GM21786 (cell line): ENCODE measurements at regions not wholly inside any gene's neighbourhood (a gene's known extent, or its start where the extent isn't known, plus 50 kb on each side); places are given as distances from the start of the nearest gene placed in this dataset.
"Not testable (repeated sequence)": the region's sequence is repeated elsewhere in the genome, so short reads cannot be mapped to it uniquely, and the experiment has no call there.

Experiments used
- ATAC-seq: cut with Tn5 transposase; IDR thresholded peaks from one replicate; pipeline ENCODE4 v1.9.1; 2021; ENCODE audit not compliant: unreplicated experiment

DNA sequence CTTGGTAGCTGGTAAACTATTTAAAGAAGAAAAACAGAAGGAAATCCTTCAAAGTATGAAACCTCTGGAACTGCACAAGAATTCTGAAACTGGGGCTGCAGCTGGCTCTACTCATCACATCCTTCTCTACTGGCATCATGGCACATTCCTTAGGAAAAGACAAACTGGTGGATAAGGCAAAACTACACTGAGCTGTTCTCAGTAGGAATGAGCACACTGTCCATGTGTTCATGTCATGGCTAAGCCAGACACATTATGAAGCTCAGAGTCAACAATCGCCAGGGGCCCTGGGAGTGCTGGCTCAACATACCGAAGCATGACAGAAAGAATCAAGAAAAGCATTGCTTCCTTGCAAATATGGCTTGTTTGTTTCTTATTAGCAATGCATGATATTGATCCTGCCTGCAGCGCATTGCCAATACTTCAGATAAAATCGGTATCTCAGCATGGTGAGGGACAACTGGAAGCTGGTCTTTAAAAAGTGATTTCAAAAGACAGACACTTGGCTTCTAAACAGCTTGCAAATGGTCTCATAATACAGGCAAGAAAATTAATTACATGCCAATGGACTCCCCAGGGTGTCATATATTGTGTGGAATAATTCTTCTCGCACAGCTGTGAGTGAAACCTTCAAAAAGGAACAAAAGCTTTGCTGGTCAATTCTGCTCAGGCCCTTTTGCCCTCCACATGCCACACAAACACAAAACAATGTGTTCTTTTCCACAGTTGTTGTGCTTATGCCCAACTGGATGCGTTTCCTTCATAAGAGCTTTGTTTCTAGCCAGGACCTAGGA is 300.2 kb upstream of the VCX start:
- ATAC-seq: no peak

DNA sequence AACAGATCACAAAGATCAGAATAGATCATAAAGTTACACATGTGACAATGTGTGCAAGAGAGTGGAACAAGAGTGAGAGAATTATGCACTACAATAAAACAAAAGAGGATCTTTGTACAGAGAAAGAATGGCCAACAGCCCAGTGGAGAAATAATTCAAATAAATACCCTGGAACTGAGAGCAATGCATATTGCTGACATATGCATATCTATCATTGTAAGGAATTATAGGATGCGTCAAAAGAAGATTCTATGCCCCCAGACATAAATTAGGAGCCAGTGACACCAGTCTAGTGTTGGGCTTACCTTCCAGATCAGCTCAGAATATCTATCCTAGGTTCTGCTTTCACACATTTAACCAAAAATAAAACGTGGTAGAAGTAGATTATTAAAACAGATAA is 320.1 kb upstream of the VCX start:
- ATAC-seq: no peak

DNA sequence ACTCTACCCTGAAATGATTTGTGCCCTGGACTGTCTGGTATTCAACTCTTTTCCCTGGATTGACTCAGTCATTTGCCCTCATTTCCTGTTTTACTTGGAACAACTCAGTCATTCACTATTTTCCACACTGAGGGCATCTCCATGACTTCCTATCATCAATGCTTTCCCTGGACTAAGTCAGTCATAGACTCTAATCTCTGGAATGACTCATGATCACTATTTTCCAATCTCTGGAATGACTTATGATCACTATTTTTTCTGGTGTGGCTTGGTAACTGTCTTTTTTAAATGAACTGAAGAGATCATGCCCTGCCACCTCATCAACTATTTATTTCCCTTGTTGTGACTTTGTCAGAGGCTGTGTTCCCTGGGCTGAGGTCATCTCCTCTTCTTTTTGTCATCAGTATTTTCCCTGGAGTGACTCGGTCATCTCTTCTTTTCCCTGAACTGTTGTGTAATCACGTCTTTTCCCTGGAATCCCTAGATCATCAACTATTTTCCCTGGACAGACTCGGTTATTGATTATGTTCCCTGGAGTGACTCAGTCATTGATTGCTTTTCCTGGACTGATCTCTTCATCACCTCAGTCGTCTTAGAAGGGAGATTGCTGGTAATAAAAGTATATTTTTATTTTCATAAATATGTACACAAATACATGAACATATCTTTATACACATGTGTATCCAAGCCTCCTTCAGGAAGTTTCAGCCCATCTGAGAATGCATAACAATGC is 327.1 kb upstream of the VCX start:
- ATAC-seq: no peak

DNA sequence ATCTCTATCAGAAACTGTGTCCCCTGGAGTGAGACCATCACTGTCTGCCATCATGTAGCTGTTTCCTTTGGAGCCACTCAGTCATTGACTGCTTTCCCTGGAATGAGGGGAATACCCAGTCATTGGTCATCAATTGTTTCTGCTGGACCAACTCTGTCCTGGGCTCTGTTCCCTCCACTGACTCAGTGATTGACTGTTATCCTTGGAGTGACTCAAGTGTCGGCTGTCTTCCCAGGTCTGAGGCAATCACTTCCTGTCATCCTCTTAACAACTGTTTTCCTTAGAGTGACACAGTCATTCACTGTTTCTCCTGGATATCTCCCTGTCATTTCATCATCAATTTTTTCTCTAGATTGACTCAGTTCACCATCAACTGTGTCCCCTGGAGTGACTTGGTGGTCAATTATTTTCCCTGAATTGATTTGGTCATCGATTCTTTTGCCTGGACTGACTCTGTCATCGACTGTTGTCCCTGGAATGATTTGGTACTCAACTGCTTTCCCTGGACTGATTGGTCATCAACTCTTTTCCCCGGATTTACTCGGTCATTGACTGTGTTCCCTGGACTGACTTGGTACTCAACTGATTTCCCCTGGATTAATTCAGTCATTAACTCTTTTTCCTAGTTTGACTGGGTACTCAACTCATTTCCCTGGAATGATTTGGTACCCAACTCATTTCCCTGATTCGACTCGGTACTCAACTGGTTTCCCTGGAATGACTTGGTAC is 327.9 kb upstream of the VCX start:
- ATAC-seq: no peak

DNA sequence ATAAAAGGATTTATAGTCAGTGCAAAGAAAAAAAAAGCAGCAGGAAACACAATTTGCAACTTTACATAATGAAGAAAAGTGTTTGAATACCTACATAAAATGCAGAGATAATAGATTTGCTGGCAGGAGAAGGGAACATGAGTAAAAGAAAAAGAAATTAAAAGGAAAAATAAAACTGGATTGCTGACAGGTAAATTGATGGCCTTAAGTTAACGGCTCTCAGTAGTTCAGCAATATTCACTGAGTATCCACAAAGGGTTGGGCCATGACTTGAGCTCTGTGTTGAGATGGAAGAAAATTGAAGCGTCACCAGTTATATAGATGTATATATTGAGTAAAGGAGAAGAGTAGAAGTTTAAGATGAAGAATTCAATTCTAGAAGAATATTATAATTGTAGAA is 330.1 kb upstream of the VCX start:
- ATAC-seq: no peak

DNA sequence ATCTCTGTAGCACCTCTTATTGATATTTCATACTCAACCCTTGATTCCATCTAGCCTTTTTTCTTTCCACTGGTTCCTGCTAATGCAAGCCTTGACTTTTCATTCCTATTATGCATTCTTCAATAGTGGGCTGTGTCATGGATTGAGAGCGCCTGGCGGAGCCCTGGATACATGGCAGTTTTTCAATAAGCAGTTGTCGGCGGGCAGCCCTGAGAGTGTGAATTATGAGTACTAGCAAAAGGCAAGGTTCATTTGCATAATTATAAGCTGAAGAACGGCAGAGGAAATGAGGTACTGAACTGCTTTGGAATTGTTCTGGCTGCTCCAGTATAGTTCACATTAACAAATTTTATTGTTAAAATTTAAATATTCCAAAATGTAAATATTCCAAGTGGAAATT is 339.7 kb upstream of the VCX start:
- no peak for ATAC-seq

DNA sequence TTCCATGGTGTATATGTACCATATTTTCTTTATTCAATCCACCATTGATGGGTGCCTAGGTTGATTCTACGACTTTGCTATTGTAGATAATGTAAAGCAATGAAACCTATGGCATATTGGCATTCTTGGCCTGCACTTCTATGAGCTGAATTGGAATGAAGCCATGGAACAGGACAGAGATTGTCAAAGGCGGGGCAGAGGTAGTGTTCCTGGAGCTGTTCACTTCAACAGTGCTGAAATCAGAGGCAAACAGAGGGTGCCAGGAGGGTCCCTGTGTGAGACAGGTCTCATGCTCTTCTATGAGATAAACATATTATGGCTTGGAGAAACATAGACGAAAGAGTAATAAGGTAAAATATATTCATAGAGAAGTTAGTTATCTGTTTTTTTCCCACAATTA is 342.6 kb upstream of the VCX start:
- ATAC-seq: no peak

DNA sequence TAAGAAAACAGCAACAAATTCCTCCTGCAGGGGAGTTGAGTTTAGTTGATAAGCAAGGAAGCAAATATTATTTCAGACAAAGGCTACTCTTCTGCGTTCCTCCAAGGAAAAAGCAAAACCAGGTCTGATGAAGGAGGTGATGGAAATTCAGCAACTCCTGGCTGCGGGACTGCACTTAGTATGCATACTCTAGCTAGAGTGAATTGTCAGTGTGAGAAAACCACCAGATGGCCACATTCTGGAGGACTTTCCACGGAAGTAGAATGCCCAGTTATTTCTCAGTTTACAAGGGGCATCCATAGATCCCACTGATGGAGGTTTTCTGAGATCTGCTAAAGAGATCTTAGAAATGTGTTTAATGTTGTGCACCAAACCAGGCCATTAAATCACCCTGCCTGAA is 338.6 kb upstream of the PUDP start:
- ATAC-seq: no peak

DNA sequence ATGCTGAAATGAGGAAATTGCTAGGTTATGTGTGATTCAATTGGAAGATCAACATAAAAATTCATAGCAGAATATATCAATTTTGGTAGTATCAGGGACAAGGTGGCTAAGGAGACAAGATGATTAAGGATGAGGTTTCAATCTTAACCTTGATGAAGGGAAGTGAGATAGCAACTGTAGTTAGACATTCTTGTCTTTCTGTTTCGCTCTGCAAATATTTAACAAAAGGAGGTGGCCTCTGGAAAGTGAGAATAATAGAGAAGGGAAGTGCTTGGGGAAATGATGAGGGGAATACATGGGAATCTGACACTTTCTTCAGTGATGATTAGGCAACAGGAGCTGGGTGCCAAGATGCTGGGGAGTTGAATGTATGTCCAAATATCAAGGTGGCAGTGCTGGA is 337.1 kb upstream of the PUDP start:
- ATAC-seq: no peak

DNA sequence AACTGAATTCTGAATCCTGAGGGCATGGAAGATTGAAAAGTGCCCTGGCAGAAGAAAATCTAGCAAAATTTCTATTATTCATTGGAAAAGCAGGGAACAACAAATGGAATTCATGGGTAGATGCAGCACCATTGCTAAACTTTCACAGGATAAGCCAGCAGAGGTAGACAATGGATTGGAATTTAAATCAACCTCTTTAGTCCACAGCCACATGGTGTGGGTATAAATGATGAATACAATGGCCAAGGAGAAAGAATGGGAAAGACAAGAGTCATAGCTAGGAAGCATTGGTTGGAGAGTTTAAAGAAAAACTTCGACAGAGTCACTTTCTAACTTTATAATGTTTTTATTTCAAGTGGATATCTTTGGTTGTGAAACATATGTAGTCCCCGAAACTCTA is 332.8 kb upstream of the PUDP start:
- ATAC-seq: no peak

DNA sequence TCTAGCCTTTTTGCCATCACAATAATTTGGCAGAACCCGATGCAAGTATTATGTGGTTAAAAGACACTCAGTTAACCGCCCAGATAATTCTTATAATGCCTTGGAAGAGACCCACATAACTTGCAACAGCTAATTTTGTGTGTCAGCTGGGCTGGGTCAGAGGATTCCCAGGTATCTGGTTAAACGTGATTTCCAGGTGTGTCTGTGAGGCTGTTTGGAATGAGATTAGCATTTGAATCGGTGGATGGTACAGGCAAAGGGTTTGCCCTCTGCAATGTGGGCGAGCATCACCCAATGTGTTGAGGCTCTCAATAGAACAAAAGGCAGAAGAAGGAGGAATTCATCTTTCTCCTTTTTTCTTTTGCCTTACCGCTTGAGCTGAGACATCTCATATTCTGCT is 314.2 kb upstream of the PUDP start:
- ATAC-seq: no peak

DNA sequence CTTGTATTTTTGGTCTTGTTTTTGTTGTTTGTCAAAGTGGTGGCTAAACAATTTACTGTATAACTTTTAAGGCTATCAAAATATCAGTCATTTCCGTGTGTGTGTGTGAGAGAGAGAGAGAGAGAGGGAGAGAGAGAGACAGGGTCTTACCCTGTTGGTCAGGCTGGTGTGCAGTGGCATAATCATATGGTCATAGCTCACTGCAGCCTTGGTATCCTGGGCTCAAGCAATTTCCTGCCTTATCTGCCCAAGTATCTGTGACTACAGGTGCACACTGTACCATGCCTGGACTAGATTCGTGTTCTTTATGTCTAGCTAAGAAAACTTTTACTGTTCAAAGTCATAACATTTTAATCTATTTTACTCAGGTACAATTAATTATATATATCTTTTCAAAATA is 313.1 kb upstream of the PUDP start:
- not testable (repeated sequence) for ATAC-seq

DNA sequence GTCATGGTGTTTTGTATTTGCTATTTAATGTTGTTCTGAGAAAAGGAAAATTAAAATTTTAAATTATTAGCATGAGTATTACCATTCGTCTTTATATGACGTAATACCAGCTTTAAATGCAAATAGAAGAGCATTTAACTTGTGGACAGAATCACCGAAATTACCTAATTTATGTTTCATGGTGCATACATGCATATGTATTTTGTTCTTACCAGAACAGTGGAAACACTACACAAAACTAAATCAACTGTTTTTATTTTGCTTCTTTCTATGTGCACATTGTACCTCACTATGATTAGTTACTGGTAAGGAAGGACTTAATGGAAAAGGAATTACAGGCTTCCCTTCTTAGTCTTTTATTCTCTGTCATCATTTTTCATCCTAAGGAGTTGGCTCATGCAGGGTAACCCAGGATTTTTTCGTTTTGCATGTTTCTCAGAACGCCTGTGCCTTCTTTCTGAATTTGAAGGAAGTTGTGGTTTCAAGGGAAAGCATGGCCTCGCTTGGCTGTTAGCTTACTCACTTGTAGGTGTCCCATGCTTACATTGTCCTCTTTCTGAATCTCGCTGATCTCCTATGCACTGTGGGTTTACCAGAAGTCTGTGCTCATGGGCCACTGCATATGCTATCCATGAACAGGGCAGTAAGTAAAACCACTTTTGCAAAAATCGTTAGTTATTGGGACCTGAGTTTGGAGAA is 300.0 kb upstream of the PUDP start:
- no peak for ATAC-seq

DNA sequence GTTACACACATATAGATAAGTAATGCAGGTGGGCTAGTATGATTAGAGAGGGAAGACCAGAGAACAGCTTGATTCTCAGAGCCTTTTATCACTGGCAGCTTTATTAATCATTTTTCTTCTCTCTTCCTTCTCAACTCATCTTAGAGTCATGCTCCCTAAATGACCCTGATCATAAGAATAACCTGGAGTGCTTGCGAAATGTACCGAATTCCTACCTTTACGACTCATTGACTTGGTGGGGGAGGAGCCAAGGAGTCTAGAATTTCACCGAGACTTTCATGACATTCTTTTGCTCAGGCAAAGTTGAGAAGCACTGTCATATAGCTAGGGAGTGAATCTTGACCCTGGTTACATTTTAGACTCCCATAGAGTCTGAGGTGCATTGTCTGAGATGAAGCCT is 298.9 kb upstream of the PUDP start:
- ATAC-seq: no peak

DNA sequence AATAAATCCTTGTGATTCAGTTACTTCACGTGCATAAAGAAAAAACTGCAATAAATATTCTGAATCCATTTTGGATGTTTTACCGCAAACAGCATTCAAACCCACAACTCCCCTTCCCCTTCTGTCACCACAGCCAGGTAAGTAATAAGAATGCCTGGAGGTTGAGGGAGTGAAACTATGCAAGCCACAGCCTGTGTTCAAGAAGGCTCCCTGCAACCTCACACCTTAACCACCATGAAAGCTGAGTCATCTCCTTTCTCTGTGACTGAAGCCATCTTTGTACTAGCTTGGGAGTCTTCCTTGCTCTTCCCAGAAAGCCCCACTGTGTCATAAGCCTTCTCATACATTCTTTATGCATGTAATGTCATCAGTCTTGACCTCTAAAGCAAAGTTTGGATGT is 297.0 kb upstream of the PUDP start:
- peak; percentile 97 for ATAC-seq

DNA sequence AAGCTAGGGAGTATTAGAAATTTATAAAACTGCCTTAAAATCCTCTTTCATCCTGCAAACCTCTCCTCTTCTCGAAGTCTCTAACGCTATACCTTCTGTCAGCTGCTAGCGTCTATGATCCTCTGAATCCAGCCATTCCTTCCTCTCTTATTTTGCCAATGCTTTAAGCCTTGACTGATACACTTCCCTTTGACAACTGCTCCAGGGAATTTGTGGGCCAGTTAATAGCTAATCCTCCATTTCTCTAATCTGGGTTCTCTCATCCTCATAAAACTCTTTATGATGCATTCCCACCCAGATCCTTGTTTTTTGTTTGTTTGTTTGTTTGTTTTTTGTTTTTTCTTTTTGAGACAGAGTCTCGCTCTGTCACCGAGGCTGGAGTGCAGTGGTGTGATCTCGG is 293.6 kb upstream of the PUDP start:
- no peak for ATAC-seq

DNA sequence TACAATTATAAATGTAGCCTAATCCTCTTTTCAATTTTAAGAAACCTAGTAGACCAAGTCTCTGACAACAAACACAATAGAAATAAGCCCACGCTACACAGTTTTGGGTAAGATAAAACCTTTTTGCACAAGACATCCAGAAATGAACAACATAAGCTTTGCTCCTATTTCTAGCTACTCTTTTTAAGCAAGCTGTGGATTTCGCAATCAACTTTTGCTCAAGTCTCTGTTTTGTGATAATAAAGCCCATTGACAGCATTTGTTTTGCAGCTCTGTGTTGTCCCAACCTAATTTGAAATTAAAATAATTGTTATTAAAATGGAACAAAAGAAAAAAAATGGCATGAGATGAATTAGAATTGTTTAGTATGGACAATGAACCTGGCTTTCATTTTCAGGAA is 287.9 kb upstream of the PUDP start:
- ATAC-seq: no peak

DNA sequence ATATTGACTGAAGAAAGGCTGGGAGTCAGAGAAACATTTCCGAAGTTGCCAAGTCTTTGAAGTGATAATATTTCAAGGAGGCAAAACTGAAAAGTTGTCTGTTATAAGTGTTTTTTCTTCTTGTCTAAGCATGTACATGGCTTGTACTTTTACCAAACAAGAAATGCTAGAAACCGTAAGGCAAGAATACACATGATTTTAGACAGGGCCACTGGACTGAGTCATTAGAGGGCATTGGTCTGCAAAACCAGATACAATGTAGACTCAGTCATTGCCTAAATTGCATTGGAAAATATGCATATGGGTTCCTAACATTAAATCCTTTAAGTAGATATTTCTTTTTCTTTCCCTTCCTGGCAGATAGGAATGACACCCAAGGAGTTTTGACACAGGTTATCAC is 284.9 kb upstream of the PUDP start:
- no peak for ATAC-seq

DNA sequence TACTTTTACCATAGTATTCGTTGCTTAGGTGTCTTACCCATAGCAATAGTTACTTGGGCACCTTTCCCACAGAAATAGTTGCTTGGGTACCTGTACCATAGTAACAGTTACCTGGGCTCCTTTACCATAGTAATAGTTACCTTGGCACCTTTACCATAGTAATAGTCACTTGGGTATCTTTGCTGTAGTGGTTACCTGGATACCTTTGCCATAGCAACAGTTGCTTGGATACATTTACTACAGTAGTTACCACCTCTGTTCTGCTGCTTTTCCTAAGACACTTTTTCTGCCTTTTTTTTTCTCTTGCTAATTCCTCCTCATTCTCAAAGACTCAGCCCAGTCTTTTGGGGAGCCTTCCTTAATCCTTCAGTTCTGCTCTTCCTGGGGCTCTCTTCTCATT is 272.8 kb upstream of the PUDP start:
- no peak for ATAC-seq

DNA sequence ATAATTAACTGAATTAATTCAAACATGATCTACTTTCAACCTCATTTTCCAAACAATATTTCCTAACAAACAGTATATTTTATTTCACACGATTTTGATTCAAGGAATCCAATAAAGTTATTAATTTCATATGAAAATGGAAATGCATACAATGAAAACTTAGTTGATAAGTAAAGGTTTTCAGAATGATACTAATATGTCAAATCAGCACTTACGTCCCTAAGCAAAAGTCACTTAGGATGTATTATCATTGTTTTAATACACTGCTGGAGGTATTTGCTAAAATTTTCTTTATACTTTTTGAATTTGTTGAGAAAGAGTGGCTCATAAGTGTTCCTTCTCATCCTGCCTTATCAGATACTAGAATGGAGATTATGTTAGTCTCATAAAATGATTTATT is 266.8 kb upstream of the PUDP start:
- no peak for ATAC-seq

DNA sequence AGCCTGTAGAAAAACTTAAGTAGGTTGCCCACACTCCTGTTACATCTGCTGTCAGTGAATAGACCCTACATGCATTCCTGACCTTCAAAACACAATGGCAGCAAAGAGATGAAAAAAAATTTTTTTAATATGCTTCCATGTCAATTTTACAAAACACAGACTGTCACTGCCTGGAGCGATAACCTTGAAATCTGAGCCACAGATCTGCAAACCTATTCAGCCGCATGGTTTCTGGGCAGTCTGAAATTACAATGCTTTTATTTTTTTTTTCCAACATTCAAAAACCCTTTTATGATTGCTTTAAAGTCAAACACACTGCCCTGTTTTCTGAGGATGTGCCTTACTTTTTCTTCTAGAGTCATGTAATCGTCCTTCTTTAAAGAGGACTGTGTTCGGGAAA is 264.9 kb upstream of the PUDP start:
- no peak for ATAC-seq

DNA sequence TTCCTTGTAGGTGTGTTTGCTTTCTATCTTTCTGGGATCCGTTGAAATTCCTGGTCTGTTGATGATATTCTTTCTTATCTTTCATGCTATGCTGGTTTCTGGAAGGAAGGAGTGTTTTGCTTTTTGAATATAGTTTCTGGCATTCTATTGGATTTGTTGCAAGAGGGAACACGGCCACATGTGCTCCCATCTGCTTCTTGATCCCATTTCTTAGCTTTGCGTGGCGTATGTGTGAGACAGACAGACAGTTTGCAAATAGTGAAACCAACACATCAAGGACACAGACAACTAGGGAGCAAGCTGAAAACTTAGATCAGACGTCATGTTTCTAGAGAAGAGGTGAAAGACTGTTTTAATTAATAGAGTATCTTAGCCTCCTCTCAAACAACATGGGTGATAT is 261.9 kb upstream of the PUDP start:
- ATAC-seq: no peak
